Astrocyte (in vitro differentiated cells and primary cell): ENCODE measurements at regions not wholly inside any gene's neighbourhood (a gene's known extent, or its start where the extent isn't known, plus 50 kb on each side); places are given as distances from the start of the nearest gene placed in this dataset.

ENCODE experiments used
- DNase-seq: peaks from one replicate; pipeline ENCODE4 v3.0.0-alpha.2; 2010; ENCODE audit warnings: low read depth
- FAIRE-seq: peaks from 2 replicates; lab custom pipeline; 2011; peaks lifted over from hg19 to GRCh38; lab: Jason Lieb, UNC
- H2AFZ ChIP-seq: 2 replicates; pipeline ENCODE4 v1.6.0; 2012; ENCODE audit warnings: low read depth, low read length, inconsistent platforms
- H3K27ac ChIP-seq: 2 replicates; pipeline ENCODE4 v1.5.1; 2011; ENCODE audit warnings: low read depth, low read length, inconsistent platforms
- H3K27me3 ChIP-seq: 2 replicates; pipeline ENCODE4 v1.6.0; 2011; ENCODE audit warnings: low read length, inconsistent platforms; ENCODE audit not compliant: insufficient read depth
- H3K36me3 ChIP-seq: 2 replicates; pipeline ENCODE4 v1.5.1; 2011; ENCODE audit warnings: low read length, inconsistent platforms; ENCODE audit not compliant: insufficient read depth
- H3K4me1 ChIP-seq: 2 replicates; pipeline ENCODE4 v1.5.1; 2011; ENCODE audit warnings: low read length, inconsistent platforms; ENCODE audit not compliant: insufficient read depth
- H3K4me2 ChIP-seq: 2 replicates; pipeline ENCODE4 v1.6.0; 2012; ENCODE audit warnings: low read length, inconsistent platforms
- H3K4me3 ChIP-seq: 2 replicates; pipeline ENCODE4 v1.5.1; 2011; ENCODE audit warnings: low read depth, mild to moderate bottlenecking, low read length, inconsistent platforms; ENCODE audit not compliant: insufficient read depth
- H3K79me2 ChIP-seq: 2 replicates; pipeline ENCODE4 v1.6.0; 2012; ENCODE audit warnings: mild to moderate bottlenecking, low read length, inconsistent platforms; ENCODE audit not compliant: insufficient read depth
- H3K9ac ChIP-seq: 2 replicates; pipeline ENCODE4 v1.6.0; 2012; ENCODE audit warnings: mild to moderate bottlenecking, low read length, inconsistent platforms
- H3K9me3 ChIP-seq: 2 replicates; pipeline ENCODE4 v1.5.1; 2012; ENCODE audit warnings: low read depth, mild to moderate bottlenecking, low read length, inconsistent platforms; ENCODE audit not compliant: insufficient read depth
- H4K20me1 ChIP-seq: 2 replicates; pipeline ENCODE4 v1.6.0; 2012; ENCODE audit warnings: low read length, inconsistent platforms; ENCODE audit not compliant: insufficient read depth
- H3K27ac Mint-ChIP-seq: one replicate; pipeline ENCODE4 v1.8.0; 2021; ENCODE audit warnings: mild to moderate bottlenecking, mixed read lengths; ENCODE audit not compliant: unreplicated experiment
- H3K27me3 Mint-ChIP-seq: one replicate; pipeline ENCODE4 v1.8.0; 2021; ENCODE audit warnings: low read depth, mixed read lengths; ENCODE audit not compliant: unreplicated experiment
- H3K36me3 Mint-ChIP-seq: one replicate; pipeline ENCODE4 v1.8.0; 2021; ENCODE audit warnings: low read depth, mixed read lengths; ENCODE audit not compliant: unreplicated experiment
- H3K4me1 Mint-ChIP-seq: one replicate; pipeline ENCODE4 v1.8.0; 2021; ENCODE audit warnings: low read depth, mixed read lengths; ENCODE audit not compliant: unreplicated experiment
- H3K4me3 Mint-ChIP-seq: one replicate; pipeline ENCODE4 v1.8.0; 2021; ENCODE audit warnings: mild to moderate bottlenecking, moderate library complexity, mixed read lengths; ENCODE audit not compliant: unreplicated experiment
- H3K9me3 Mint-ChIP-seq: one replicate; pipeline ENCODE4 v1.8.0; 2021; ENCODE audit warnings: mild to moderate bottlenecking, mixed read lengths; ENCODE audit not compliant: unreplicated experiment
- CTCF ChIP-seq: IDR thresholded peaks from 2 replicates; pipeline ENCODE4 v1.5.1; 2011; ENCODE audit warnings: low read depth, mild to moderate bottlenecking, inconsistent platforms, low read length, moderate library complexity; ENCODE audit not compliant: insufficient read depth
- EZH2 ChIP-seq: IDR thresholded peaks from 2 replicates; pipeline ENCODE4 v1.6.1; 2012; ENCODE audit warnings: mild to moderate bottlenecking, low read length, inconsistent platforms; ENCODE audit not compliant: insufficient read depth

GRCh38 chr13:105084931-105085330 is 1450.5 kb downstream of the EFNB2 start:
- DNase-seq = no peak
- Mint-ChIP-seq H3K9me3 (no peaks in the 10 kb centered on the region), H3K4me3 (no peak overlapping the region), H3K27ac (no peak overlapping the region), H3K27me3 (no peaks in the 10 kb centered on the region), H3K4me1 (peaks cover 6% of the 10 kb centered on the region), H3K36me3 (no peaks in the 10 kb centered on the region)
- H3K27ac ChIP-seq = no peak overlapping the region
- no peak overlapping the region for H3K4me3 ChIP-seq
- no peaks in the 10 kb centered on the region for H3K27me3 ChIP-seq
- H3K9me3 ChIP-seq = no peaks in the 10 kb centered on the region
- no peak for TF ChIP-seq EZH2
- no peak for TF ChIP-seq CTCF
- H3K79me2 ChIP-seq = no peaks in the 10 kb centered on the region
- no peak overlapping the region for H3K9ac ChIP-seq
- no peaks in the 10 kb centered on the region for H4K20me1 ChIP-seq
- no peaks in the 10 kb centered on the region for H3K36me3 ChIP-seq
- no peak for FAIRE-seq
- H3K4me2 ChIP-seq = no peak overlapping the region
- no peak overlapping the region for H2AFZ ChIP-seq
- H3K4me1 ChIP-seq = no peaks in the 10 kb centered on the region

- no peak for FAIRE-seq
- Mint-ChIP-seq H3K9me3 (no peaks in the 10 kb centered on the region), H3K4me1 (peaks cover 6% of the 10 kb centered on the region)
Observed at GRCh38 chr13:105083992-105084391, 1451.5 kb downstream of the EFNB2 start.

More at GRCh38 chr13:105083992-105084391, 1451.5 kb downstream of the EFNB2 start:
- Histone ChIP-seq H3K4me1 (no peaks in the 10 kb centered on the region), H3K27ac (no peak overlapping the region), H3K4me3 (no peak overlapping the region), H4K20me1 (no peaks in the 10 kb centered on the region), H3K9me3 (no peaks in the 10 kb centered on the region), H2AFZ (no peak overlapping the region), H3K79me2 (no peaks in the 10 kb centered on the region), H3K36me3 (no peaks in the 10 kb centered on the region), H3K4me2 (no peak overlapping the region), H3K27me3 (no peaks in the 10 kb centered on the region), H3K9ac (no peak overlapping the region)
- DNase-seq = no peak
- H3K27me3 Mint-ChIP-seq = no peaks in the 10 kb centered on the region
- H3K4me3 Mint-ChIP-seq = no peak overlapping the region
- TF ChIP-seq CTCF (no peak), EZH2 (no peak)
- H3K27ac Mint-ChIP-seq = no peak overlapping the region
- H3K36me3 Mint-ChIP-seq = no peaks in the 10 kb centered on the region
